ENCODE measurements at regions not wholly inside any gene's neighbourhood (a gene's known extent, or its start where the extent isn't known, plus 50 kb on each side); places are given as distances from the start of the nearest gene placed in this dataset.

DNA sequence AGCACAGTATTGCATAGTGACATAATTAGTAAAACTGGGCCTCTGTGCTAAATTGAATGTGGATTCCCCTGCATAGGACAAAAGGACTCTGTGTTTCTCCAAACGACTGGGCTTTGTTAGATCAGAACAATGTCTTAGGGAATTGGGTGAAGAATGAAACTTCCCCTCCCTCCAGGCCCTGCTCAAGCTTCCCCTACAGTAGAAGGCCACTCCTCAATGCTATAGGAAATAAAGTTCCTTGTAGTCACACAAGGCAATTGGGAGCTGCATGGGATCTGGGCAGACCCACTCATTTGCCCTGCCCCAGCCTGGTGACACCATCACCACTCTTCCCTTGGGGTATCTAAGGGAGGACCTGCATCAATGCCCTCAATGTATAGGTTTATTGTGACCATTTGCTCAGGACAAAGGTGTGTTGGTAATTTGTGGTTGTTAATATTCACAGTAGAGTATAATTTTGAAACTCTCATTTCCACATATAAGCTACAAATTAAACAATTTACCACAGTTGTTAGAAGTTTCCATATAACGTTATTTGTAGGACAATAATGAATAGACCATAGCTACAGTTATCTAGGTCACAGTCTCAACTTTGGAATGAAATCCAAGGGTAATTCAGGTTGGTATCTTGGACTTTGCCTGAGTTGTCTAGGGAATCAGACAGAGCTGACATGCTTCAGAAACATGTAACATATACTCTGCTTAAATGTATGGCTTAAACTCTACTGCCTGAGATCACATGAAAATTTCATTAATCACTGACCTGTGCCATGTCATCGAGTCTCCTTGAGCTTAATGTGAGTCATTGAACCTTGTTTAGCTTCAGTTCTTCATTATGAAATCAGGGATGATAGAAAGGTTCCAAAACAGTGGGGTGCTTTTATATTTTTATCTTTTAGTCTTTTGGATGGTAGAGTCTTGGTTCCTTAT, 64.8 kb upstream of the DARS1 start:
- Mint-ChIP-seq H3K27ac (peak overlapping the region; percentile 91), H3K4me1 (ENCODE audit: low read depth) (peaks cover 70% of the 10 kb centered on the region), H3K27me3 (ENCODE audit: low read depth) (no peaks in the 10 kb centered on the region), H3K36me3 (ENCODE audit: low read depth) (peaks cover 11% of the 10 kb centered on the region), H3K9me3 (peaks cover 12% of the 10 kb centered on the region), H3K4me3 (ENCODE audit: low read depth) (no peak overlapping the region)
- intact Hi-C loops (cut with micrococcal nuclease) = loop anchor here (1.0 to 2.0 kb wide), 2 partner anchors 7 to 41 kb away; no protein-coding TSS in a partner anchor
- DNase-seq (ENCODE audit: low spot score) = no peak

DNA sequence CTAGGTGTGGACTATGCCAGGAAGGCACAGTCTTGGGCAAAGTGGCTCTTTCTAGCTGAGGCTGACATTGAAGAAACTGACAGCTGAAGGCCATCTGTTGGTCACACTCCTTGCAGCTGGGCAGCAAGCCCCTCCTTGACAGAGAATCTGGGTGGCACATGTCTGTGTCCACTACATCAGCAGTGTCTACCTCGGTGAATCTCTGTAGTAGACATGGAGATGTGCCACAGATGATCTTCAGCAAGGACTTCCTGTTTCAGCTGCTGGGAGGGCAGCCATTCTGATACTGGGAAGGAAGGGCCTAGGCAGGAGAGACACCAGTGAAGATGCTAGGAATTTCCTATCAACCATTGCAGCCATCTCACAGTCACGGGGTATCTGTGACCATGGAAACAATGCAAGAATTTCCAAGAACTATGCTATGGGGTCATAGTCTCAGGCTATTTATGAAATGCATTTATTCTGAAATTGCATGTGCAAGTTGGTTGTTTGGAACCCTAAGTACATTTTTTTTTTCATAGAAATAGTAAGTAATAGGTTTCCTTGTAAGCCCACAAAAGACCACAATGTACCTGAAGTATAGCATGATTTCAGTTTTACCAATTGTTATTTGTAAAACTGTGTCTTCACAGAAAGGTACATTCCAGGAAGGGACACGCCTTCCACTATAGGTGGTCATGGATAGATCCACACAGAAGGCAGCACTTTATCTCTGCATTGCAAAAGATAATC, 63.8 kb upstream of the DARS1 start:
- H3K4me3 Mint-ChIP-seq (ENCODE audit: low read depth) = no peak overlapping the region
- peaks cover 9% of the 10 kb centered on the region for H3K9me3 Mint-ChIP-seq
- intact Hi-C loops (cut with micrococcal nuclease) = loop anchor here (1.0 kb wide), 1 partner anchor 8 kb away; no protein-coding TSS in a partner anchor
- DNase-seq (ENCODE audit: low spot score) = no peak
- peak overlapping the region; percentile 81 for H3K27ac Mint-ChIP-seq
- H3K36me3 Mint-ChIP-seq (ENCODE audit: low read depth) = peaks cover 11% of the 10 kb centered on the region
- peaks cover 70% of the 10 kb centered on the region for H3K4me1 Mint-ChIP-seq (ENCODE audit: low read depth)
- no peaks in the 10 kb centered on the region for H3K27me3 Mint-ChIP-seq (ENCODE audit: low read depth)

- no peak for DNase-seq (ENCODE audit: low spot score)
- no peak overlapping the region for H3K4me3 Mint-ChIP-seq (ENCODE audit: low read depth)
- H3K27ac Mint-ChIP-seq = no peak overlapping the region
- peaks cover 49% of the 10 kb centered on the region for H3K4me1 Mint-ChIP-seq (ENCODE audit: low read depth)
- H3K36me3 Mint-ChIP-seq (ENCODE audit: low read depth) = peaks cover 9% of the 10 kb centered on the region
- intact Hi-C loops (cut with micrococcal nuclease) = no loop called here
- no peaks in the 10 kb centered on the region for H3K27me3 Mint-ChIP-seq (ENCODE audit: low read depth)
- peaks cover 9% of the 10 kb centered on the region for H3K9me3 Mint-ChIP-seq
These were observed 60.6 kb upstream of the DARS1 start for GRCh38 chr2:136045835-136046570.

- Mint-ChIP-seq H3K9me3 (peaks cover 9% of the 10 kb centered on the region), H3K36me3 (ENCODE audit: low read depth) (peaks cover 2% of the 10 kb centered on the region), H3K27ac (peak overlapping the region; percentile 27), H3K27me3 (ENCODE audit: low read depth) (no peaks in the 10 kb centered on the region), H3K4me1 (ENCODE audit: low read depth) (peaks cover 43% of the 10 kb centered on the region), H3K4me3 (ENCODE audit: low read depth) (no peak overlapping the region)
- no peak for DNase-seq (ENCODE audit: low spot score)
- intact Hi-C loops (cut with micrococcal nuclease) = no loop called here
These were observed 59.9 kb upstream of the DARS1 start for GRCh38 chr2:136045344-136045743.

Measured in activated T-helper 2 cell treated with anti-CD3 and anti-CD28 coated beads, Interferon-gamma antibody, Interleukin-2, Interleukin-4, amounts not matched to agents 10 μg/mL and 5 μg/mL and 100 μg/mL, durations not matched to agents 14 hours and 24 hours and 36 hours (primary cell).